HG03378 (cell line): ENCODE measurements at regions not wholly inside any gene's neighbourhood (a gene's known extent, or its start where the extent isn't known, plus 50 kb on each side); places are given as distances from the start of the nearest gene placed in this dataset.

Source experiments
- ATAC-seq: cut with Tn5 transposase; IDR thresholded peaks from one replicate; pipeline ENCODE4 v1.9.1; 2021; ENCODE audit warnings: mild to moderate bottlenecking, moderate library complexity; ENCODE audit not compliant: unreplicated experiment

DNA sequence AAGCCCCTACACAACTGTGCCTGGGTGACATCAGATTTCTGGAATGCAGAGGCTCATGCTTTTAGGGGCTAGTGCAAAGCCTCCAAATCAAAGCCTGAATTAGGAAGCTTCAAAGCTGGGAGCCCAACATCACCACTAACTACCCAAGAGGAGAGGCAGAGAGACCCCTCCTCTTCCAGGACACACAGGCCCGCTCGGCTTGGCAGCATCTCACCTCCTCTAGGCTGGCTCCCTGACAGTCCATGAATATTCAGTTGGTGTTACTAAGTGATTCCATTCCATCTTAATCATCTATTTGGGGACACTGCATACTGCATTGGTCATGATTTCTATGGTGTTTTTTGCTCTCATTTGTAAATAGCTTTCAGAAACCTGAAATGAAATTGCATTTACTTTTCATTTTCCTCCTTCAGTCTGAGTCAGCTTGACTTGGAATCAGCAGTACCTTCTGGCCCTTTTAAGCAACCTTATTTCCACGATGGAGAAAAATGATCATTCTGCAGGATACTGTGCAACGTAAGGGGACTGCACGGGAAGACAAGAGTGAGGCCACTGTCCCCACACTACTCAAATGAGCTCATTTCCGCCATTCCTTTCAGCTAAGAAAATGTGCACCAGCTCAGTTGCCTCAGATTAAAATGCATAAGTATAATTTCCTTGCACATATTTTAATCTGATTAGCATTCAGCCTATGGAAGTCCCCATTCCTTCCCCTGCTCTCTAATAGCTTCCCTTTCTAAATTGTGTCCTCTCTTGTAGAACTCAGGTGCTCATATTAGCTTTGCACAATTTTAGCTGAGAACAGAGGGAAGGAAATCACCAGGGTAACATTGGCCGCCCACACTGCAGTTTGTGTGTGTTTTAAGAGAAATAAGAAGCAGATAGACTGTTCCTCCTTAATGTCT lies 219.9 kb downstream of the RFC3 start:
- peak; percentile 62 for ATAC-seq

DNA sequence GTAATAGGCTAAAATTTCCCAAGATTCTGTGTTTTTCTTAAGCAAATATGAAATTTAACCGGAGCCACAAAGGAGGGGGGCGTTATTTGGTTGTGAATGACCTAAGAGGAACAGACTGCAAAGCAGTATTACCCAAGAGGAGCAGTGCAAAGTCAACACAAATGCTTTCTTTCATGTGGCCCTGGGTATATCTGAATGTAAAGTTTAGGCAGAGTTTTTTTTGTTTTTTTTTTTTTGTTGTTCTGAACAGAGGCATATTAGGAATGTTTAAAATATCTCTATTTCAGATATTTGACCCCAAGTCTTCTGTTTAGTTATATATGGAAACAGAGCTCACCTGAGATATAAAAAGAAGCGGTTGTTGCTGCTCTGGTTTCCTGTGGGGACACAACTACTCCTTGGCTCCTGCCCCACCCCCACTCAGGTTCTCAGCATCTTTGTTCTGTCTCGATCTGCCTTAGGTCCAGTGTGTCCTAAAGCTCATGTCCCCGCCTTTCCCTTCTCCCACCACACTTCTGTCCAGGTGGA lies 220.7 kb downstream of the RFC3 start:
- ATAC-seq, result peak; percentile 37

DNA sequence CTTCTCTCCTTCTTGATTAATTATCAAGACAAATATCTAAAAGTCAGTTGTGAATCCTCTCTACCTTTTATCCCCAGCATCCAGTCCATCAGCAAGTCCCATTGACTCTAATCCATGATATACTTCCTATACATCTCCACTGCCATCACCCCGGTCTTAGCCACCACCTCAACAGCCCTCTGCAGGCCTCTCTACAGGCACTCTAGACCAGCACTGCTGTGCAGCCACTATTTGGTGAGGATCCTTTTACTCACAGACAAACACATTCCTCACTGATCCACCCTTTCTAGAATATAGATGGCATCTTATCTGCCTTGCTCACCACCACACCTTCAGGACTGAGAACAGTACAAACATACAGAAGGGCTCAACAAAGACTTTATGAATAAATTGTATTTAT lies 221.7 kb downstream of the RFC3 start:
- no peak for ATAC-seq

DNA sequence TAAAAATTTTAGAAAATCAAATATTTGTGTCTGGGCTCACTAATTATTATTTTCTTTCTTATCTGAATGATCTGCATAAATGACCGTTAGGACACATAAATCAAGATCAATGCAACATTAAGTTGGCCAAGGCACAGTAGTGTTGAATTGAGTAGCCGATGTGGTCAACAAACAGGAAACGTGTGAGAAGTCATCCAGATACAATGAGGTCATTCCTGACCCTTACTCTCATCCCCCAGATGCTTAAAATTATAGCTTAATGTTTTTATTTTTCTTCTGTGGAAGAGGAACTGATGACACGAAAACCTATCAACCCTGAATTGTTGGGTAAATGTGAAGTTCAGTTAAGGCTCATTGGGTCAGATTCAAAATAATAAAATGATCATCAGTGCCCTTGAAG lies 222.9 kb downstream of the RFC3 start:
- ATAC-seq, result no peak

DNA sequence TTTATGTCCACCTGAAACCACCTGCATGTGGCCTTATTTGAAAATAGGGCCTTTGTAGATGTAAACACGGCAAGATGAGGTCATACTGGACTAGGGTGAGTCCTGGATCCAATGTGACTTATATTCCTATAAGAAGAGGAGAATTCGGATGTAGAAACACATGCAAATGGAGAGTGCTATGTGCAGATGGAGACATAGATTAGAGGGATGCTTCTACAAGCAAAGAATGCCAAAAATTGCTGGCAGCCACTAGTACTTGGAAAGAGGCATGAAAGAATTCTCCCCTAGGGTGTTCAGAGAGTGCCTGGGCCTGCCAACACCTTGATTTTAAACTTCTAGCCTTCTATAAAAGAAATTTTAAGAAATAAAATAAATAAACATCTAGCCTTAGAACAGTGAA lies 226.1 kb downstream of the RFC3 start:
- ATAC-seq, result no peak

DNA sequence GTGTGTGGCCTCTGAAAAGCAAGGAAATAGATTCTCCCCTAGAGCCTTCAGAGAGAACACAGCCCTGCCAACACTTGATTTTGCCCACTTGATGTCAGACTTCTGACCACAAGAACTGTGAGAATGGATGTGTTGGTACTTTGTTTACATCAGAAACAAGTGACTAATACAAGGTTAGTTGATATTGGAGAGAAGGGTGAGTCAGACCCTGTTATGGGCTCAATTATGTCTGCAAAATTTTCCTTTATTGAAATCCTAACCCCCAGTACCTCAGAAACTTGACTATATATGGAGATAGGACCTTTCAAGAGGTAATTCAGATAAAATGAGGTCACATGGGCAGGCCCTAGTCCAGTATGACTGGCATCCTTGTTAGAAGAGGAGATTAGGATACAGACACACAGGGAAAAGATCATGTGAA lies 226.7 kb downstream of the RFC3 start:
- no peak for ATAC-seq

DNA sequence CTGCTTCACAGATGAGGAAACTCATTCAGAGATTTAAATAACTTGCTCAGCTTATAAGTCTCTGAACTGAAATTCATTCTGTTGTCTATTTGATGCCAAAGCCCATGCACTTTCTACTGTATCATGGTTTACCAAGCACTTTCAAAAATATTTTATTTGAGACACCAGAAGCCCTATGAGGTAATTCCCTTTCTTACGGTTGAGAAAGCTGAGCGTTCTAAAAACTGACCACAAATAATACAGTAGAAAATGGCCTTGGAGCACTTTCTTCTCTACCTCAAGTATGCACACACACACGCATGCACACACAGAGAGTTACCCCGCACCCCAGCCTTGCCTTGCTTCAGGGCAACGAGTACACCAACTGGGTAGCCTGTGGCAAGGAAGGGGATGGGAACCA lies 228.5 kb downstream of the RFC3 start:
- no peak for ATAC-seq

DNA sequence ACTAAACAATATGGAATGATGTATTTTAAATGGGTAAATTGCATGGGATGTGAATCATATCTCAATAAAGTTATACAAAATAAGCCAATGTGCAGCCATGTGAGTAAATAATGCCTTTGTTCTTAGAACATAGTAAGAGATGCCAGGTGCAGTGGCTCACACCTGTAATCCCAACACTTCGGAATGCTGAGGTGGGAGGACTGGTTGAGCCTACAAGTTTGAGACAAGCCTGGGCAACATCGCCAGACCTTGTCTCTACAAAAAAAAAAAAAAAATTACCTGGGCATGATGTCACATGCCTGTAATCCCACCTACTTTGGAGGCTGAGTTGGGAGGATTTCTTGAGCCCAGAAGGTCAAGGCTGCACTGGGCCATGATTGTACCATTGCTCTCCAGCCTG lies 230.7 kb downstream of the RFC3 start:
- no peak for ATAC-seq

DNA sequence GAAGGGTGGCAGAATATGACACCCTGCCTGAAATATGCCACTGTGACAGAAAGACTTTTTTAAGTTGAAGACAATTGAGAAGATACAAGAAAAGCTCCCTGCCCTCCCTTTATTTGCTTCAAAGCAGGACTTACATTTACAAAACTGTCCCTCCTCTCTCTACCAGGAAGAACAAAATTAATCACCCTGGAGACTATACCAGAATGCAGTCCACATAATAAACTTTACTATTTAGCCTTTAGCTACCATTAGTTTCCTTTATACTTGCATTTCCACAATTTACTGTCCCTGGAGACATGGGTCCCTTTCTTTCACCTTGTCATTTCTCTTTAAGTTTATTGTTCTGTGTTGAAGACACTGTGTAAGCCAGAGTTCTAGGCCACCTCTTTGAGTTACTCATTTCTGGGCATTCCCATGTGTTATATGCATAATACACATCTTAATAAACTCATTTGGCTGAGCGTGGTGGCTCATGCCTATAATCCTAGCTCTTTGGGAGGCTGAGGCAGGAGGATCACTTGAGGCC lies 238.8 kb downstream of the RFC3 start:
- ATAC-seq, result no peak

DNA sequence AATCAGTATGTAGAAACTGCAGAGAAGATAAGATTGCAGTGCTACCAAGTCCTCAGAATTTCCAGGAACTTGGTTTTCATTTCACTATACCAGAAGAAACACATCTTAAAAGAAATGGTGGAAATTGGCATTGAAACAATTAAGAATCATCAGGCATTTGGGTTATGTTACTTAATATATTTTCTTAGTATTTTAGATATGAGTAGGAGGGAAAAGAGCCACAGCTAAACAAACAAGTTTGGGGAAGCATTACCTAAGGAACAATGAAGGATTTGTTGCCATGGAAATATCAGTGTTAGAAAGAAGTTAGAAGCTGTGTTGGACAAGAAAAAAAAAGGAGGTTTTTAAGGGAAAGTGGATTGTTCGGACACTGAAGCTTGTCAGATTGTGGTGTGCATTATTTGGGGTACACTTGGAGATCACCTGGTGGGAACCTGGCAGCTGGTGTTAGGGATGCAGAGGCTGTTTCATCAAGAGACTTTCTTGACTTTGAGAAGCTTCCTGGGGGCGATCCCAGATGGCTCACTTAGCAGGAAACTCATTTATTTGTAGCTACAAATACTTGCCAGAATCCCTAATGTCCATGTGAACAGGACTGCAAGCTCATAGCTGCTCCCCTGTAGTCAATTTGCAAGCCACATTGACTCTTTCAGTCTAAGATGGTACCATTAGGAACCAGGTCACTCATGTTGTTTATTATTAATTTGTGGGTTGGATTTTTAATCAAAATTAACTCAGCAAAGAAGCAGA lies 246.7 kb downstream of the RFC3 start:
- ATAC-seq, result no peak

DNA sequence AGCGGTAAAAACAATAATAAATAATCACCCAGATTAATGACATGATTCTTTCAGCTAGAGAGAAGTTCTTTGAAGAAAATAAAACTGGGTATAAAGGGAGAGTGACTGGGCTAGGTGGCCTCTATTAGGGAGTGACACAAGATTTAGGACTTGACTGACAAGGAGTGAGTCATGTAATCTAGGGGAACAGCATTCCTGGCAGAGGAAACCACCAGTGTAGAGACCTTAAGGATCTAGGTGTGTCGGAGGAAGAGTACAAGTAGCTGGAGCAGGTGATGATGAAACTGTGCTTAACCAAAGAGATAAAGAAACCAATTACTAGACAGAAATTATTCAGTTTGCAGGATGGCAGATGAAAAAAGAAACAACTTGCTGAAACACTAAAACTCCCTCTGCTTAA lies 248.0 kb downstream of the RFC3 start:
- ATAC-seq, result no peak

DNA sequence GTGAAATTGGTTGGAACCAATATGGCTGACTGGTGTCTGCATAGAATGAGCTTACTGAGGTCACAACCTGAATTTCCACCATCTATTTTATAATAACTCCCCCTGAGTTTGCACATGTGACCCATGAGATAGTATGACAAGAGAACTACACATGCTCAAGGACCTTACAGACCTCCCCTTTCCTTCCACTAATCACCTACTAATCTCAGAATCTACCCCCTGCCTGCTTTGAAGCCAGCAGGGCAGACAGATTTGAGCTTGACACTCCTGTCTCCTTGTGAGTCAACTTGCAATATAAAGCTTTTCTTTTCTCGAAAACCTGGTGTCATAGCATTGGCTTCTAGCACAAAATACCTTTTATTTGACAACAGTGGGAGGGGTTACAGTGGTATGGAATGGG lies 248.4 kb downstream of the RFC3 start:
- no peak for ATAC-seq

DNA sequence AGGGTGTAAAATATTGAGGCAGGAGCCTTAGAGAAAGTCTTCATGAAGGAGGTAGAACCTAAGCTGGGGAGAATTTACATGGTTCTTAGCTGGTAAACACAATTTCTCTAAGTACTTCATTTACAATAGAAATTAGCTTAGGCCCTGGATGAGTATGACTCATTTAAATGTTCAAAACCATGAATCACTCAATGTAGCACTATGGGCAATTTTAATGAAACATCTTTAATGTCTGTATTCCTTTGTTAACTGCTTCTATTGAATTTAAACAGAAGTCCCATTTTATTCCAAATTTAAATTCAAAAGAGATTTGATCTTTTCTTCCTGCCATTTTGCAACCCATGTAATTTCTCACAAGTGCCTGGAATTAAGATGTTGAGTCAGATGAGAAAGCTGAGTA lies 252.1 kb downstream of the RFC3 start:
- no peak for ATAC-seq

DNA sequence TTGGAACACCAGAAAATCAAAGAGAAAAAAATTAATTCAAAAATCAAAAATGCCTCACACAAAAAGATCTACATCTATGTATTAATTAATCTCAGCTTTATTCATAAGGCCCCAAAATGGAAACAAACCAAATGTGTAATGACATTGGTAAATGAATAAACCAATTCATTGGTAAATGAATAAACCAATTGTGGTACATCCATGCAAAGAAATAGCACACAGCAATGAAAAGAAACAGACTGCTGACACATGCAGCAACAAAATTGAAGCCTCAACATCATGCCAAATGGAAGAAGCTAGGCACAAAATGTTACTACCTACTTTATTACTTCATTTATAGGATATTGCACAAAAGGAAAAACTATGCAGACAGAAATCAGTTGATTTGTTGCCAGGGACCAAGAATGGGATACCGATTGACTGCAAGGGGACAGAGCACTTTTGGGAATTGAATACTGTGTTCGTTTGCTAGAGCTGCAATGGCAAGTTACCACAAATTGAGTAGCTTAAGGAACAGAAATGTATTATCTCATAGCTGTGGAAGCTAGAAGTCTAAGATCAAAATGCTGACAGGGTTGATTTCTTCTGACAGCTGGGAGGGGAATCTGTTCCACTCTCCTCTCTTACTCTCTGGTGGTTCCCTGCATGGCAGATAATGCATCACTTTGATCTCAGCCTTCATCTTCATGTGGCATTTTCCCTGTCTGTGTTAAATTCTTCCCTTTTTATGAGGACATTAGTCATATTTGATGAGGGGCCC lies 252.8 kb downstream of the RFC3 start:
- ATAC-seq, result no peak

DNA sequence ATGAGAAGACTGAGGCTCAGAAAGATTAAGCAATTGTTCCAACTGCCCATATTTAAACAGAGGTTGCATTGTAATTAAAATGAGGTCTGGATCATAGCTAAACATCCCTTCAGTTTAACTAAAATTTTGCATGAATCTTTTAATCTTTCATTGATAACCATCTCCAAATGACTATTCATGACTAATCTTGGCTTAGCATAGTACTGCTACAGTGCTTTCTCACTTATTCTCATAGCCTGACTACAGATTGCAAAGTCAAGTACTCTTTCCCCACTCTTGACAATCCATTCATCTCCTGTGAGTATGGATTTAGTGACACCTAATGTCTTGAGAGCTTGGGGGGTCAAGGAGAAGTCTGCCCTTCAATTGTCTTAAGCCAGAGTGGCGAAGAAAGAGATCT lies 258.4 kb downstream of the RFC3 start:
- no peak for ATAC-seq

DNA sequence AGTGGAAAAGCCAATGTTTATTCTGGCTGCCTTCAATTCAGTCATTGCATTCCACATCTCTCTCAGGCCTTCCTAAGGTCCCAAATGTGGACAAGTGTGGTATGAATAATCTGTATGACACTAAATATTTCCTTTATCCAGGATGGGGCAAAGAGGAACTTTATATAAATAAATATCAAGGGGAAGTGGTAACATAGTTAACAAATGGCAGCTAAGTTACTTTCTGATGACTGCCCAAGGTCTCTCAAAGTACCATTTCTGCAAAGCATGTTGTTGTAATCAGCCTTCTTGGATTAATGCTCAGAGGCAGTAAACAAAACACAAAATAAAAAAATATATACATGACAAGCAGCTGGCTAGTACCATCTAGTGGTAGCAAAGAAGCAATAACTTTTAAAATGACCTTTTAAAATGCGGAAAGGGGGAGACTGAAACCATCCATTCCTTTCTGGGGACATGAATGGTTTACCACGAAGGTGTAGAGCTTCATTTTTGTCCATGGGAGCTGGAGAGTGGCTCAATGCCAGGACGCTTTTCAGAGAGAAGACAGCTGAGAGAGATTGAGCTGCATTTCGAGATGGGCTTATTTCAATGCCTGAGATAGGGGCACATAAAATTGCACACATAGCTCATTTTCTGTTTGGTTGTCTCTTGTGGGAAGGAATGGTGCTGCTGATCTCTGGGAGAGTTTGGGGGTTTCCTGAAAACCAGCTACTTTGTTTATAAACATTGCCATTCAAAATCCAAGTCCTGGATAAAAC lies 259.2 kb downstream of the RFC3 start:
- no peak for ATAC-seq

DNA sequence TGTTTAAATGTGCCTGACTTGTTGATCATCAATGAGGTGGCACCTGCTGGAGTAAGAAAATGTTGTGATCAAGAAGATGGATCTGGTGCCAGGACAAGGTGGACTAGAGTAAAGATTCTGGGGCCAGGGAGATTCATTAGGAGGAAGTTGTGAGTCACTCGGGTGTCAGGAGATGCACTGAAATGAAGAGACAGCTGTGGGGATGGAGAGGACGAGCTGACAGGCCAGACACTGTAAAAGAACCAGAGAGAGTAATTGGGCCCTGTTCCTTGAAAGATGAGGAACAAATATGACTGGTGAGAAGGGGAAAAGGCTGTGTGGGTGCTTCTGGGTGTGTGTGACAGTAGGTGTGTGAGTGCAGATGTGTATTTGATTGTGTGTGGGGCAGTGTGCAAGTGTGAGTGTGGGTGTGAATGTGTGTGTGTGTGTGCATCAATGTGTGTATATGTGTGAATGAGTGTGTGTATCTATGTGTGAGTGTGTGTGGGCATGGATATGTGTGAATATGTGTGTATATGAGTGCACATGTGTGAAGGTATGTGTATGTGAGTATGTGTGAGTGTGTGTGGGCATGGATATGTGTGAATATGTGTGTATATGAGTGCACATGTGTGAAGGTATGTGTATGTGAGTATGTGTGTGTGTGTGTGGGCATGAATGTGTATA lies 260.5 kb downstream of the RFC3 start:
- ATAC-seq, result no peak

DNA sequence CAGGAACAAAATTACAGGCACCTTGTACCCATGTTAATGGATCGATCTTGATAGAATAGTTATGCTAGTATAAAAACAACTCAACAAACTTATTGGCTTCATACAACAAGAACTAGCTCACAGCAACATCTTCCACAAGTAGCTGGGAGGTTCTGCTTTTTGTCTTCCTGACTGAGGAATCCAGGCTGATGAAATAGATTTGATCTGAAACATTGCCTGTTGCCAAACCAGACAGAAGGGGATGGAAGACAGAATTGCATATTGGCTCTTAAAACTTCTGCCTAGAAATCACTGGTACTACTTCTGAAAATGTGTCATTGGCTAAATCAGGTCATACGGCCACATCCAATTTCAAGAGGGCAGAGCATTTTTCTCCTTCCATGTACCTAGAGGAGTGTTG lies 267.3 kb downstream of the RFC3 start:
- no peak for ATAC-seq

DNA sequence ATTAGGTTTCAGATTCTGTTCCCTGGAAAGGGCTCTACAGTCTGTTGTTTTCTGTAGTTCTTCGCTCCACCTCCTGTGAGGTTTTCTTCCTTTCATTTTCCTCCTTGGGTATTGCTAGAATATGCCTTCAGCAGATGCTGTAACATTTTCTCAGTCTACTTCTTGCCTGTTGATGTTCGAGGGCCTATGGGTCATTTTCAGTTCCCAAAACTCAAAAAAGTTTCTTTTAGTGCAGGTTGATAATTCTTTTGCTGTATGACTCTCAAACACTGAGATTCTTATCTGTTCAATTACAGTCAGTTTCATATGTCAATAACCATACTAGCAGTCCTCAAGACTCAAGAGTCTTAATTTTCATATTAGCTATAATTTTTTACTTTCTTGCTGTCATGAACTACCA lies 268.3 kb downstream of the RFC3 start:
- peak; percentile 76 for ATAC-seq

DNA sequence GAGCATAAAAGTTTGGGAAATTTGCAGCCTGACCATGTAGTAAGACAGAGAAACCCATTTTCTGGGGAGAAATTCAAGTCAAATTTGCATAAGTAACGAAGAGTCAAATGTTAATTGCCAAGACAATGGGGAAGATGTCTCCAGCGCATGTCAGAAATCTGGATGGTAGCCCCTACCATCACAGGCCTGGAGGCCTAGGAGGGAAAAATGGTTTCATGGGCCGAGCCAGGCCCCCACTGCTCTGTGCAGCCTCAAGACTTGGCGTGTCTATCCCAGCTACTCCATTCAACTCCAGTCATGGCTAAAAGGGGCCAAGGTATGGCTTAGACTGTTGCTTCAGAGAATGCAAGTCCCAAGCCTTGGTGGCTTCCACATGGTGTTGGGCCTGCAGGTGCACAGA lies 269.8 kb downstream of the RFC3 start:
- no peak for ATAC-seq
